IMR-90 (cell line): ENCODE measurements at regions not wholly inside any gene's neighbourhood (a gene's known extent, or its start where the extent isn't known, plus 50 kb on each side); places are given as distances from the start of the nearest gene placed in this dataset.

Source experiments
- ATAC-seq: fragments of 200-7000 bp; cut with Tn5 transposase; 2 replicates; pipeline ENCODE4 v1.9.1; 2020; ENCODE audit warnings: low read depth, mild to moderate bottlenecking, moderate library complexity
- BruUV-seq: library from RNA; stranded (reverse); fragments of 400-500 nt; replicated peaks from 2 replicates; lab custom pipeline; 2021; lab: Mats Ljungman, UMichigan
- CTCF ChIA-PET: fragments of 300-600 bp; formaldehyde crosslinking; extraction: SDS; loops from one replicate; lab custom pipeline; 2021; ENCODE audit warnings: antibody characterized with exemption; lab: Yijun Ruan, JAX
- POLR2A ChIA-PET: fragments of 300-600 bp; sonication (Branson Sonifier 250); formaldehyde crosslinking; loops from one replicate; lab custom pipeline; 2022; ENCODE audit warnings: antibody characterized with exemption; ENCODE audit not compliant: unreplicated experiment; lab: Charles Lee
- DNase-seq: peaks from one replicate; pipeline ENCODE4 v3.0.0; 2013
- H2AFZ ChIP-seq: replicated peaks from 2 replicates; pipeline ENCODE3; 2013; ENCODE audit warnings: low read length, mild to moderate bottlenecking; ENCODE audit not compliant: poor library complexity
- H2AK5ac ChIP-seq: 2 replicates; pipeline ENCODE4 v1.6.1; 2013; ENCODE audit warnings: low read depth, low read length, inconsistent platforms
- H2AK9ac ChIP-seq: replicated peaks from 2 replicates; pipeline ENCODE3; 2013; ENCODE audit warnings: mild to moderate bottlenecking, low read depth, low read length, moderate library complexity; ENCODE audit not compliant: poor library complexity
- H2BK120ac ChIP-seq: 2 replicates; pipeline ENCODE4 v1.6.1; 2013; ENCODE audit warnings: low read depth, low read length, inconsistent platforms
- H2BK15ac ChIP-seq: 3 replicates; pipeline ENCODE4 v1.6.1; 2013; ENCODE audit warnings: low read depth, low read length, inconsistent platforms
- H2BK20ac ChIP-seq: 2 replicates; pipeline ENCODE4 v1.6.1; 2013; ENCODE audit warnings: low read depth, mild to moderate bottlenecking, inconsistent platforms, low read length, moderate library complexity
- H2BK5ac ChIP-seq: 2 replicates; pipeline ENCODE4 v1.6.1; 2013; ENCODE audit warnings: mild to moderate bottlenecking, low read depth, low read length, inconsistent platforms; ENCODE audit not compliant: poor library complexity, severe bottlenecking
- H3K14ac ChIP-seq: replicated peaks from 2 replicates; pipeline ENCODE4 v1.6.1; 2013; ENCODE audit warnings: low read depth, low read length, inconsistent platforms
- H3K18ac ChIP-seq: 2 replicates; pipeline ENCODE4 v1.6.1; 2013; ENCODE audit warnings: low read depth, low read length, control low read depth
- H3K23ac ChIP-seq: 2 replicates; pipeline ENCODE4 v1.6.1; 2013; ENCODE audit warnings: low read depth, low read length, inconsistent platforms
- H3K27ac ChIP-seq: 2 replicates; pipeline ENCODE4 v1.5.1; 2013; ENCODE audit warnings: mild to moderate bottlenecking, control low read depth, low read length; ENCODE audit not compliant: insufficient read depth
- H3K27me3 ChIP-seq: 2 replicates; pipeline ENCODE4 v1.6.1; 2013; ENCODE audit warnings: low read length; ENCODE audit not compliant: control insufficient read depth, insufficient read depth
- H3K36me3 ChIP-seq: 2 replicates; pipeline ENCODE4 v1.6.1; 2013; ENCODE audit warnings: low read length, mixed read lengths; ENCODE audit not compliant: control insufficient read depth, insufficient read depth
- H3K4ac ChIP-seq: 2 replicates; pipeline ENCODE4 v1.6.1; 2013; ENCODE audit warnings: low read depth, low read length, inconsistent platforms
- H3K4me1 ChIP-seq: 2 replicates; pipeline ENCODE4 v1.6.1; 2013; ENCODE audit warnings: low read length, mixed read lengths; ENCODE audit not compliant: control insufficient read depth, insufficient read depth
- H3K4me2 ChIP-seq: 2 replicates; pipeline ENCODE4 v1.6.1; 2013; ENCODE audit warnings: low read depth, mild to moderate bottlenecking, control low read depth, low read length, moderate library complexity
- H3K4me3 ChIP-seq: 2 replicates; pipeline ENCODE4 v1.5.1; 2013; ENCODE audit warnings: low read depth, mild to moderate bottlenecking, control low read depth, low read length, moderate library complexity; ENCODE audit not compliant: insufficient read depth
- H3K56ac ChIP-seq: 2 replicates; pipeline ENCODE4 v1.6.1; 2013; ENCODE audit warnings: low read length, inconsistent platforms; ENCODE audit not compliant: insufficient read depth; ENCODE audit errors: extremely low read depth
- H3K79me1 ChIP-seq, 2 experiments: 2 replicates each; pipeline ENCODE4 v1.6.1; 2013; ENCODE audit warnings: low read length in 2 of 2, inconsistent platforms in 1 of 2, low read depth in 1 of 2
- H3K9ac ChIP-seq: 2 replicates; pipeline ENCODE4 v1.6.1; 2013; ENCODE audit warnings: low read depth, low read length, control low read depth
- H3K9me1 ChIP-seq: 2 replicates; pipeline ENCODE4 v1.6.1; 2013; ENCODE audit warnings: low read length, inconsistent platforms; ENCODE audit not compliant: insufficient read depth
- H3K9me3 ChIP-seq: 2 replicates; pipeline ENCODE4 v1.6.1; 2013; ENCODE audit warnings: low read length; ENCODE audit not compliant: control insufficient read depth, insufficient read depth
- H4K20me1 ChIP-seq: 2 replicates; pipeline ENCODE4 v1.6.1; 2013; ENCODE audit warnings: low read length, inconsistent platforms; ENCODE audit not compliant: insufficient read depth
- H4K5ac ChIP-seq: 2 replicates; pipeline ENCODE4 v1.6.1; 2013; ENCODE audit warnings: mild to moderate bottlenecking, low read depth, low read length, control low read depth
- H4K8ac ChIP-seq, 2 experiments: 2 replicates each; pipeline ENCODE4 v1.6.1; 2013; ENCODE audit warnings: low read depth in 2 of 2, low read length in 2 of 2, control low read depth in 1 of 2, inconsistent platforms in 1 of 2
- H4K91ac ChIP-seq: 2 replicates; pipeline ENCODE4 v1.6.1; 2013; ENCODE audit warnings: low read depth, low read length, inconsistent platforms; ENCODE audit not compliant: insufficient read depth
- BHLHE40 ChIP-seq: fragments of 150-350 bp; IDR thresholded peaks from 2 replicates; pipeline ENCODE4 v1.6.1; 2016; ENCODE audit warnings: mild to moderate bottlenecking, low read depth, low read length
- CEBPB ChIP-seq: IDR thresholded peaks from 2 replicates; pipeline ENCODE4 v1.6.1; 2012; ENCODE audit warnings: low read depth, low read length, improper control_type of control experiment
- CHD1 ChIP-seq: IDR thresholded peaks from 2 replicates; pipeline ENCODE4 v1.6.1; 2012; ENCODE audit warnings: low read depth, low read length, improper control_type of control experiment
- FOS ChIP-seq: fragments of 150-350 bp; IDR thresholded peaks from 2 replicates; pipeline ENCODE4 v1.6.1; 2016; ENCODE audit warnings: low read depth, low read length
- MAFK ChIP-seq: IDR thresholded peaks from 2 replicates; pipeline ENCODE4 v1.6.1; 2012; ENCODE audit warnings: low read depth, low read length, improper control_type of control experiment
- MAZ ChIP-seq: IDR thresholded peaks from 2 replicates; pipeline ENCODE4 v1.6.1; 2012; ENCODE audit warnings: low read depth, mild to moderate bottlenecking, low read length, improper control_type of control experiment, moderate library complexity, borderline replicate concordance
- MXI1 ChIP-seq: IDR thresholded peaks from 2 replicates; pipeline ENCODE4 v1.6.1; 2012; ENCODE audit warnings: low read depth, mild to moderate bottlenecking, low read length, moderate library complexity, borderline replicate concordance
- NFE2L2 ChIP-seq: fragments of 150-350 bp; IDR thresholded peaks from 2 replicates; pipeline ENCODE4 v1.6.1; 2016; ENCODE audit warnings: low read depth, mild to moderate bottlenecking, low read length
- POLR2A ChIP-seq: IDR thresholded peaks from 2 replicates; pipeline ENCODE4 v1.6.1; 2012; ENCODE audit warnings: mild to moderate bottlenecking, low read depth, low read length
- RAD21 ChIP-seq: IDR thresholded peaks from 2 replicates; pipeline ENCODE4 v1.6.1; 2012; ENCODE audit warnings: low read length, improper control_type of control experiment
- RCOR1 ChIP-seq: IDR thresholded peaks from 2 replicates; pipeline ENCODE4 v1.6.1; 2012; ENCODE audit warnings: mild to moderate bottlenecking, low read length, improper control_type of control experiment; ENCODE audit not compliant: insufficient replicate concordance
- RFX5 ChIP-seq: IDR thresholded peaks from 2 replicates; pipeline ENCODE4 v1.8.0; 2012; ENCODE audit warnings: low read depth, mild to moderate bottlenecking, low read length, moderate library complexity
- SMC3 ChIP-seq: fragments of 150-350 bp; IDR thresholded peaks from 2 replicates; pipeline ENCODE4 v1.6.1; 2016; ENCODE audit warnings: low read depth, mild to moderate bottlenecking, antibody characterized with exemption, low read length, moderate library complexity
- WGBS, 2 experiments: methylation state at CpG; one replicate each; pipeline versions ENCODE4 v1.1.5 to v1.1.7; 2013; ENCODE audit warnings: missing lambda C conversion rate in 2 of 2; ENCODE audit not compliant: insufficient read length in 1 of 2; ENCODE audit errors: extremely low coverage in 2 of 2; 5-methylcytosine and 5-hydroxymethylcytosine counted together
- dilution Hi-C: fragments of 300-500 bp; cut with HindIII; formaldehyde crosslinking; loops from one replicate; pipeline ENCODE4 v1.14.3; 2018; ENCODE audit warnings: low sequenced_read_pairs; ENCODE audit not compliant: unreplicated experiment
- in situ Hi-C: fragments of 300-500 bp; cut with MboI; formaldehyde crosslinking; loops from 3 replicates; pipeline ENCODE4 v1.14.3; 2019; ENCODE audit warnings: low sequenced_read_pairs, inconsistent platforms, mixed read lengths
- intact Hi-C: fragments of 100-400 bp; cut with micrococcal nuclease; formaldehyde crosslinking; loops from 2 replicates; pipeline ENCODE4 v1.10.0; 2022
- TF ChIP-seq, protein P1 (sequence below): fragments of 150-350 bp; IDR thresholded peaks from 2 replicates; pipeline ENCODE4 v1.6.1; 2016; ENCODE audit warnings: low read depth, mild to moderate bottlenecking, low read length, moderate library complexity, borderline replicate concordance
- TF ChIP-seq, protein P2 (sequence below): conservative IDR thresholded peaks from 2 replicates; pipeline ENCODE4 v1.5.1; 2012; ENCODE audit warnings: mild to moderate bottlenecking, low read depth, low read length, improper control_type of control experiment
- TF ChIP-seq, protein P3 (sequence below): fragments of 150-350 bp; IDR thresholded peaks from 2 replicates; pipeline ENCODE4 v1.6.1; 2017; ENCODE audit warnings: mild to moderate bottlenecking, antibody characterized with exemption, low read length, low read depth

DNA sequence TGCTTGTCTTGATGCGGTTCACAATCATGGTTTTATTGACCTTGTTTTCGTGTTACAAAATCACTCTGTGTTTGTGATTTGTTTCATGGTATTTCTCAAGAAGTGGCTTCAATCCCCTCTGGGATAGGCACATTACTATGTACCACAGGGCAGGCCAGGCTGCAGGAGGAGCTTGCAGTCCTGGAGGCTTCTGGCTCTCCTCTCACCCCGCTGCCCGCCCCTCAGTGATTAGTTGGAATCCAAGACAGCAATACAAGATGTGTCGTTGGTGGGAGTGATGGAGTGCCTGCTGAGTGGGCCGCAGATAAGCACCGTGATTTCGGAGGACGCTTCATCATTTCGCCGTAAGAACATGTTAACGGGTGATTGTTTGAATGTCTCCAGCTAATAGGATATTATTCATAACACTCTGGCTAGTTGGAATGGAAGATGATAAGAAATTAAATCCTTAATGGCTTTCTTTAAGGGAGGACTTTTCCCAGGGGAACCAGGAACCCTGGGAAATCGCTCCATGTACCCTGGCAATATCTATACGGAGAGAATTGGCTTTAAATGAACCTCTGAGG is 384.4 kb downstream of the MIAT start:
- H3K18ac ChIP-seq: no peak overlapping the region
- CTCF ChIA-PET: no interaction called here
- no peak for DNase-seq

More for the DNA sequence above, 384.4 kb downstream of the MIAT start:
- Histone ChIP-seq H2AK5ac (no peak overlapping the region), H3K4me3 (no peak overlapping the region), H2BK20ac (no peak overlapping the region), H3K79me1 (no peaks in the 10 kb centered on the region), H3K36me3 (no peaks in the 10 kb centered on the region), H3K27me3 (peaks cover 28% of the 10 kb centered on the region), H2BK120ac (no peak overlapping the region), H3K9me1 (no peaks in the 10 kb centered on the region), H4K5ac (no peak overlapping the region), H3K4me1 (peaks cover 2% of the 10 kb centered on the region; the same call in 1 of the 2 replicates), H3K23ac (no peak overlapping the region), H3K56ac (no peak overlapping the region), H3K4me2 (no peak overlapping the region), H3K14ac (no peak overlapping the region), H4K8ac (no peak overlapping the region), H2BK5ac (no peak overlapping the region), H2AK9ac (no peak overlapping the region), H3K4ac (no peak overlapping the region), H2BK15ac (no peak overlapping the region), H4K20me1 (no peaks in the 10 kb centered on the region), H2AFZ (no peak overlapping the region), H3K9me3 (no peaks in the 10 kb centered on the region; the same call in 1 of the 2 replicates), H3K9ac (no peak overlapping the region), H3K27ac (no peak overlapping the region), H4K91ac (no peak overlapping the region)
- intact Hi-C loops (no loop called here), in situ Hi-C loops (no loop called here), dilution Hi-C loops (no loop called here)
- POLR2A ChIA-PET: interaction anchor here (1.1 kb wide), 1 partner anchor 13 kb away, joined by 3 read pairs; no protein-coding TSS in a partner anchor
- TF ChIP-seq NFE2L2 (no peak), RFX5 (no peak), CHD1 (no peak), SMC3 (no peak), RAD21 (no peak), MAFK (no peak), MAZ (no peak), RCOR1 (no peak), BHLHE40 (no peak), MXI1 (no peak), POLR2A (no peak), FOS (no peak), CEBPB (no peak)
- TF ChIP-seq, protein P1, sequence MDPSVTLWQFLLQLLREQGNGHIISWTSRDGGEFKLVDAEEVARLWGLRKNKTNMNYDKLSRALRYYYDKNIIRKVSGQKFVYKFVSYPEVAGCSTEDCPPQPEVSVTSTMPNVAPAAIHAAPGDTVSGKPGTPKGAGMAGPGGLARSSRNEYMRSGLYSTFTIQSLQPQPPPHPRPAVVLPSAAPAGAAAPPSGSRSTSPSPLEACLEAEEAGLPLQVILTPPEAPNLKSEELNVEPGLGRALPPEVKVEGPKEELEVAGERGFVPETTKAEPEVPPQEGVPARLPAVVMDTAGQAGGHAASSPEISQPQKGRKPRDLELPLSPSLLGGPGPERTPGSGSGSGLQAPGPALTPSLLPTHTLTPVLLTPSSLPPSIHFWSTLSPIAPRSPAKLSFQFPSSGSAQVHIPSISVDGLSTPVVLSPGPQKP: no peak
- TF ChIP-seq, protein P2, sequence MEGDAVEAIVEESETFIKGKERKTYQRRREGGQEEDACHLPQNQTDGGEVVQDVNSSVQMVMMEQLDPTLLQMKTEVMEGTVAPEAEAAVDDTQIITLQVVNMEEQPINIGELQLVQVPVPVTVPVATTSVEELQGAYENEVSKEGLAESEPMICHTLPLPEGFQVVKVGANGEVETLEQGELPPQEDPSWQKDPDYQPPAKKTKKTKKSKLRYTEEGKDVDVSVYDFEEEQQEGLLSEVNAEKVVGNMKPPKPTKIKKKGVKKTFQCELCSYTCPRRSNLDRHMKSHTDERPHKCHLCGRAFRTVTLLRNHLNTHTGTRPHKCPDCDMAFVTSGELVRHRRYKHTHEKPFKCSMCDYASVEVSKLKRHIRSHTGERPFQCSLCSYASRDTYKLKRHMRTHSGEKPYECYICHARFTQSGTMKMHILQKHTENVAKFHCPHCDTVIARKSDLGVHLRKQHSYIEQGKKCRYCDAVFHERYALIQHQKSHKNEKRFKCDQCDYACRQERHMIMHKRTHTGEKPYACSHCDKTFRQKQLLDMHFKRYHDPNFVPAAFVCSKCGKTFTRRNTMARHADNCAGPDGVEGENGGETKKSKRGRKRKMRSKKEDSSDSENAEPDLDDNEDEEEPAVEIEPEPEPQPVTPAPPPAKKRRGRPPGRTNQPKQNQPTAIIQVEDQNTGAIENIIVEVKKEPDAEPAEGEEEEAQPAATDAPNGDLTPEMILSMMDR: no peak
- TF ChIP-seq, protein P3, sequence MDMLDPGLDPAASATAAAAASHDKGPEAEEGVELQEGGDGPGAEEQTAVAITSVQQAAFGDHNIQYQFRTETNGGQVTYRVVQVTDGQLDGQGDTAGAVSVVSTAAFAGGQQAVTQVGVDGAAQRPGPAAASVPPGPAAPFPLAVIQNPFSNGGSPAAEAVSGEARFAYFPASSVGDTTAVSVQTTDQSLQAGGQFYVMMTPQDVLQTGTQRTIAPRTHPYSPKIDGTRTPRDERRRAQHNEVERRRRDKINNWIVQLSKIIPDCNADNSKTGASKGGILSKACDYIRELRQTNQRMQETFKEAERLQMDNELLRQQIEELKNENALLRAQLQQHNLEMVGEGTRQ: no peak
- ATAC-seq: no peak
- 40% methylated on average over 1 of the region's 14 CpGs; no CpG with 5 or more reads in 1 of the 2 experiments for WGBS, 2 experiments
- BruUV-seq: no TSS peak
